Activated CD4-positive, alpha-beta T cell treated with anti-CD3 and anti-CD28 coated beads, Interleukin-2, amount 10 ng/mL, durations not matched to agents 7 days and 5 days (primary cell): ENCODE measurements at regions not wholly inside any gene's neighbourhood (a gene's known extent, or its start where the extent isn't known, plus 50 kb on each side); places are given as distances from the start of the nearest gene placed in this dataset.
"Not testable (repeated sequence)": the region's sequence is repeated elsewhere in the genome, so short reads cannot be mapped to it uniquely, and the experiment has no call there.

Experiments used
- CTCF ChIA-PET: fragments of 350-600 bp; sonication (Branson Sonifier 250); formaldehyde crosslinking; loops from one replicate; lab custom pipeline; 2021; ENCODE audit warnings: antibody characterized with exemption; lab: Charles Lee
- POLR2A ChIA-PET: fragments of 350-600 bp; sonication (Branson Sonifier 250); formaldehyde crosslinking; loops from one replicate; lab custom pipeline; 2021; ENCODE audit warnings: antibody characterized with exemption; lab: Charles Lee
- DNase-seq: peaks from one replicate; pipeline ENCODE4 v3.0.0-alpha.2; 2020
- H3K27ac Mint-ChIP-seq: one replicate; pipeline ENCODE4 v1.8.0; 2021; ENCODE audit warnings: mild to moderate bottlenecking, moderate library complexity, mixed read lengths
- H3K27me3 Mint-ChIP-seq: one replicate; pipeline ENCODE4 v1.8.0; 2021; ENCODE audit warnings: mixed read lengths
- H3K36me3 Mint-ChIP-seq: one replicate; pipeline ENCODE4 v1.8.0; 2021; ENCODE audit warnings: low read depth, mixed read lengths
- H3K4me1 Mint-ChIP-seq: one replicate; pipeline ENCODE4 v1.8.0; 2021; ENCODE audit warnings: mixed read lengths
- H3K4me3 Mint-ChIP-seq: one replicate; pipeline ENCODE4 v1.8.0; 2021; ENCODE audit warnings: mild to moderate bottlenecking, moderate library complexity, mixed read lengths
- H3K9me3 Mint-ChIP-seq: one replicate; pipeline ENCODE4 v1.8.0; 2021; ENCODE audit warnings: mixed read lengths

DNA sequence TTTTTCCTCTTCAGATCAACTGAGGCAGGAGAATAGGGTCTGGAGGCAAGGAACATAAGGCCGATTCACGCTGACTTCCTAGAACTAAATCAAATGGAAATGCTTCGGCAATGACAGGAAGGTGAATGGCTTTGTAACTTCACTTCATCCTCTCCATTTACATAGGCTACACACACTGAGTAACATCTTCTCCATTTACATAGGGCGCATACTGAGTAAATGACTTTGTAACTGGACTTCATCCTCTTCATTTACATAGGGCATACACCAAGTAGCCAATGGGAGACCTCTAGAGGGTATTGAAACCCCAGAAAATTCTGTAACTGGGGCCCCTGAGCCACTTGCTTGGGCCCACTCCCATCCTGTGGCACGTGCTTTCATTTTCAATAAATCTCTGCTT is 71.0 kb upstream of the CPSF6 start:
- H3K9me3 Mint-ChIP-seq: no peaks in the 10 kb centered on the region
- H3K27me3 Mint-ChIP-seq: peaks cover 2% of the 10 kb centered on the region
- POLR2A ChIA-PET: no interaction called here

GRCh38 chr12:69168828-69169227 is 70.5 kb upstream of the CPSF6 start:
- no peak overlapping the region for H3K4me3 Mint-ChIP-seq
- ChIA-PET POLR2A (no interaction called here), CTCF (interaction anchor here (1.2 kb wide), 1 partner anchor 12 kb away, joined by 4 read pairs; no protein-coding TSS in a partner anchor)

More for the DNA sequence above, 71.0 kb upstream of the CPSF6 start:
- Mint-ChIP-seq H3K36me3 (no peaks in the 10 kb centered on the region), H3K27ac (no peak overlapping the region), H3K4me3 (no peak overlapping the region), H3K4me1 (no peaks in the 10 kb centered on the region)
- DNase-seq: no peak
- CTCF ChIA-PET: no interaction called here

DNA sequence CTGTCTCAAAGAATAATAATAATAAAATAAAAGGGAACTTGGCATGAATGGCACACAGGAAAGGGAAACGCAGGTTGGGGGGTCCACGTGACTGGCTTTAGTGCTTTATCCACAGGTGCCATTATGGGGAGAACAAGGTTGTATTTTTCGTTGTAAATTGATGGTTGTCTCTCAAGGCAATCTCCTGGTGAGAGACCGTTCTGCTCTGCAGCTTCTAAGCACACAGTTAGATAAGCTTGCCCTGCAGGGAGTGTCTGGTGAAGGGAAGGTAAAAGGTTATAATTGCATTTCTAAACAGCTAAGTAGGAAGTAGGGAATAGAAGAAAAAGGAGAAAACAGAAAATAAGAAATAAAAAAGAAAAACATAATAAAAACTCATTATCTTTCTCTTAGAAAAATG is 69.1 kb upstream of the CPSF6 start:
- no peak overlapping the region for H3K4me3 Mint-ChIP-seq
- no peaks in the 10 kb centered on the region for H3K4me1 Mint-ChIP-seq
- no peaks in the 10 kb centered on the region for H3K9me3 Mint-ChIP-seq
- no peak for DNase-seq
- no peaks in the 10 kb centered on the region for H3K36me3 Mint-ChIP-seq
- ChIA-PET CTCF (interaction anchor here (1.2 kb wide), 1 partner anchor 13 kb away, joined by 4 read pairs; no protein-coding TSS in a partner anchor), POLR2A (no interaction called here)
- H3K27ac Mint-ChIP-seq: no peak overlapping the region
- H3K27me3 Mint-ChIP-seq: peaks cover 3% of the 10 kb centered on the region

More at GRCh38 chr12:69168828-69169227, 70.5 kb upstream of the CPSF6 start:
- Mint-ChIP-seq H3K27ac (no peak overlapping the region), H3K36me3 (no peaks in the 10 kb centered on the region), H3K9me3 (no peaks in the 10 kb centered on the region), H3K4me1 (no peaks in the 10 kb centered on the region), H3K27me3 (peaks cover 3% of the 10 kb centered on the region)
- DNase-seq: no peak

GRCh38 chr12:69171881-69172280 is 67.5 kb upstream of the CPSF6 start:
- POLR2A ChIA-PET: no interaction called here
- H3K9me3 Mint-ChIP-seq: no peaks in the 10 kb centered on the region
- no peaks in the 10 kb centered on the region for H3K4me1 Mint-ChIP-seq
- H3K27me3 Mint-ChIP-seq: peaks cover 3% of the 10 kb centered on the region
- H3K27ac Mint-ChIP-seq: no peak overlapping the region
- CTCF ChIA-PET: interaction anchor here (0.7 to 1.7 kb wide), 4 partner anchors 15 to 82 kb away, joined by 3 read pairs; no protein-coding TSS in a partner anchor
- DNase-seq: no peak
- H3K4me3 Mint-ChIP-seq: no peak overlapping the region
- no peaks in the 10 kb centered on the region for H3K36me3 Mint-ChIP-seq

DNA sequence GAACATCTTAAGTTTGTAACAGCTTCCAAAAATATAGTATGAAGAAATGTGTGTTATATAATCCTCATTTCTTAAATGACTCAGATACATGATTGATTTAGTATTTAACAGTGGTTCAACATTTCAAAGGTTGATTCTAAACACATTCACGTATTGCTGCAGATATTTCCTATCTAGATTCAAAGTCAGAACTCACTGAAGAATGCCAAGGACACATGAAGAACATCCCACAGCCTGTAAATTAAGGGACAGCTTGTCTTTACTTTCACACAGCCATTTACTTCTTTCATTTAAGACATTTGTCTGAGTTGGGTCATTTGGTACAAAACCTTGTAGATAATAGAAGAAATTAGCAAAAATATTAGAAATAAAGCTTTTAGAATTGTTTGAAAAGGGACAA is 66.9 kb upstream of the CPSF6 start:
- no peak overlapping the region for H3K27ac Mint-ChIP-seq
- H3K9me3 Mint-ChIP-seq: no peaks in the 10 kb centered on the region
- no peaks in the 10 kb centered on the region for H3K4me1 Mint-ChIP-seq
- no peaks in the 10 kb centered on the region for H3K36me3 Mint-ChIP-seq
- ChIA-PET CTCF (interaction anchor here (0.9 to 1.7 kb wide), 3 partner anchors 16 to 82 kb away, joined by 3 read pairs; no protein-coding TSS in a partner anchor), POLR2A (no interaction called here)
- no peak for DNase-seq
- no peak overlapping the region for H3K4me3 Mint-ChIP-seq
- peaks cover 3% of the 10 kb centered on the region for H3K27me3 Mint-ChIP-seq

DNA sequence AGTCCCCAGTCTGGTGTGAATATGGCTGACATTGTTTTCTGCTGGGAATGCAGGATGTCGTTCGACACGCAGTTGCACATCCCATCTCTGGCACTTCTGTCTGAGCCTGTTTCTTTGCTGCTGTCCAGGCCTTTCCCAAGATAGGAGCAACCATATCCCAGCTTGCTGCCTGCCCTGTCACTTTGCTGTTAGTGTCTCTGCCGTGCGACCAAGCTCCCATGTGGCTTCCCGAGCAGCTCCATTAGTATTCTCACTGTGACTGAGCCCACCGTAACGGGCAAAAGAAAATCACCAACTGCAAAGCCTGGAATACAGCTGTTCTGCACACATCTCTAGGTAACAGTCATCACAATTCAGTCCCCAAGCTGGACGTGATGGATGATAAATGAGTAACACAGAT is 66.0 kb upstream of the CPSF6 start:
- no peak overlapping the region for H3K4me3 Mint-ChIP-seq
- no peaks in the 10 kb centered on the region for H3K36me3 Mint-ChIP-seq
- no peaks in the 10 kb centered on the region for H3K9me3 Mint-ChIP-seq
- H3K27ac Mint-ChIP-seq: no peak overlapping the region
- H3K27me3 Mint-ChIP-seq: peaks cover 3% of the 10 kb centered on the region
- ChIA-PET CTCF (no interaction called here), POLR2A (no interaction called here)
- H3K4me1 Mint-ChIP-seq: no peaks in the 10 kb centered on the region
- DNase-seq: no peak

DNA sequence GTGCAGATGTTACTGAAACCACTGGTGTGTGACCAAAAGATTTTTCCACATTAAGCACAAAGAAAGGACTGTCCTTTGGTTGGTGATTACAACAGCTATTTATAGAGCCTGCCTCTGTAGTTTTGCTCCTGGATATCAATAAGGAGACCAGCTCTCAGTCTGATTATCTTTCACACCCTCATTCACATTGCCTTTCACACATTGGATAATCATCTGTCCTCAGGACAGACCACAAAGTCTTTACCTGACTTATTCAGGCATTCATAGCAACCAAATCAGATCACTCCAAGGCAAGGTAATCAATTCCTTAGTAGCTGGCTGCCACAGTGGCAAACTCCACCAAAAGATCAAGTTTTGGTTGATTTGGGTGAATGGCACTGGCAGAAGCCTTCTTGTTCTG is 59.6 kb upstream of the CPSF6 start:
- Mint-ChIP-seq H3K9me3 (no peaks in the 10 kb centered on the region), H3K27me3 (peaks cover 6% of the 10 kb centered on the region), H3K4me3 (no peak overlapping the region), H3K4me1 (no peaks in the 10 kb centered on the region), H3K27ac (no peak overlapping the region), H3K36me3 (no peaks in the 10 kb centered on the region)
- DNase-seq: no peak
- CTCF ChIA-PET: no interaction called here
- POLR2A ChIA-PET: no interaction called here

- H3K4me1 Mint-ChIP-seq, H3K27me3 Mint-ChIP-seq, H3K36me3 Mint-ChIP-seq, H3K27ac Mint-ChIP-seq, CTCF ChIA-PET, H3K4me3 Mint-ChIP-seq, DNase-seq, POLR2A ChIA-PET: not testable (repeated sequence)
- H3K9me3 Mint-ChIP-seq: peaks cover 18% of the 10 kb centered on the region
These were observed 51.8 kb upstream of the CPSF6 start for GRCh38 chr12:69187572-69187971.

- Mint-ChIP-seq H3K36me3 (peaks cover 2% of the 10 kb centered on the region), H3K27me3 (no peaks in the 10 kb centered on the region), H3K9me3 (peaks cover 21% of the 10 kb centered on the region), H3K27ac (no peak overlapping the region), H3K4me1 (no peaks in the 10 kb centered on the region), H3K4me3 (no peak overlapping the region)
- ChIA-PET CTCF (interaction anchor here (0.6 to 1.2 kb wide), 2 partner anchors 26 to 619 kb away, joined by 3 read pairs; no protein-coding TSS in a partner anchor), POLR2A (no interaction called here)
- no peak for DNase-seq
These were observed 49.9 kb upstream of the CPSF6 start for GRCh38 chr12:69189378-69189978.
